HG02623 (cell line): ENCODE measurements at regions not wholly inside any gene's neighbourhood (a gene's known extent, or its start where the extent isn't known, plus 50 kb on each side); places are given as distances from the start of the nearest gene placed in this dataset.

Source experiments
- ATAC-seq: cut with Tn5 transposase; IDR thresholded peaks from one replicate; pipeline ENCODE4 v1.9.1; 2021; ENCODE audit warnings: moderate library complexity; ENCODE audit not compliant: unreplicated experiment

- ATAC-seq = no peak
Observed at GRCh38 chr4:17296921-17297890, 214.7 kb downstream of the QDPR start.

- ATAC-seq = no peak
Observed at GRCh38 chr4:17293901-17294300, 218.0 kb downstream of the QDPR start.

GRCh38 chr4:17288151-17288550 is 223.7 kb downstream of the QDPR start:
- ATAC-seq = no peak

GRCh38 chr4:17286752-17287460 is 225.0 kb downstream of the QDPR start:
- ATAC-seq = no peak

- ATAC-seq = no peak
Observed at GRCh38 chr4:17285747-17286146, 226.1 kb downstream of the QDPR start.

GRCh38 chr4:17284323-17285175 is 227.3 kb downstream of the QDPR start:
- no peak for ATAC-seq

- ATAC-seq = no peak
Observed at GRCh38 chr4:17283832-17284231, 228.1 kb downstream of the QDPR start.

- ATAC-seq = no peak
Observed at GRCh38 chr4:17283251-17283650, 228.6 kb downstream of the QDPR start.

GRCh38 chr4:17280261-17281018 is 231.4 kb downstream of the QDPR start:
- no peak for ATAC-seq

GRCh38 chr4:17276776-17277175 is 235.1 kb downstream of the QDPR start:
- ATAC-seq = no peak

- no peak for ATAC-seq
Observed at GRCh38 chr4:17275836-17276235, 236.1 kb downstream of the QDPR start.

- ATAC-seq = no peak
Observed at GRCh38 chr4:17273047-17273446, 238.8 kb downstream of the QDPR start.

- no peak for ATAC-seq
Observed at GRCh38 chr4:17272154-17272553, 239.7 kb downstream of the QDPR start.

- ATAC-seq = no peak
Observed at GRCh38 chr4:17265653-17266052, 246.2 kb downstream of the QDPR start.

- ATAC-seq = no peak
Observed at GRCh38 chr4:17265139-17265538, 246.8 kb downstream of the QDPR start.

- no peak for ATAC-seq
Observed at GRCh38 chr4:17260166-17260907, 251.6 kb downstream of the QDPR start.

- ATAC-seq = no peak
Observed at GRCh38 chr4:17258106-17258505, 253.8 kb downstream of the QDPR start.

- ATAC-seq = no peak
Observed at GRCh38 chr4:17252131-17252530, 259.8 kb downstream of the QDPR start.

GRCh38 chr4:17251101-17251500 is 260.8 kb downstream of the QDPR start:
- ATAC-seq = no peak

- ATAC-seq = no peak
Observed at GRCh38 chr4:17250591-17250990, 261.3 kb downstream of the QDPR start.
